ENCODE measurements at regions not wholly inside any gene's neighbourhood (a gene's known extent, or its start where the extent isn't known, plus 50 kb on each side); places are given as distances from the start of the nearest gene placed in this dataset.

- DNase-seq (ENCODE audit: low spot score): no peak
- in situ Hi-C loops (cut with MboI; ENCODE audit: low pct_unique_long_range_greater_than_20kb, low sequenced_read_pairs, unreplicated experiment): no loop called here
- TF ChIP-seq CTCF (IDR thresholded peaks at IDR 0.05; ENCODE audit: extremely low read depth, insufficient read depth, missing control alignments): no peak
Measured at GRCh38 chr5:25579111-25579510, 934.3 kb upstream of the CDH10 start.

GRCh38 chr5:25573691-25574090 is 928.9 kb upstream of the CDH10 start:
- DNase-seq (ENCODE audit: low spot score): no peak
- in situ Hi-C loops (cut with MboI; ENCODE audit: low pct_unique_long_range_greater_than_20kb, low sequenced_read_pairs, unreplicated experiment): no loop called here
- no peak for TF ChIP-seq CTCF (IDR thresholded peaks at IDR 0.05; ENCODE audit: extremely low read depth, insufficient read depth, missing control alignments)

GRCh38 chr5:25570067-25570583 is 925.3 kb upstream of the CDH10 start:
- no peak for TF ChIP-seq CTCF (IDR thresholded peaks at IDR 0.05; ENCODE audit: extremely low read depth, insufficient read depth, missing control alignments)
- no peak for DNase-seq (ENCODE audit: low spot score)
- in situ Hi-C loops (cut with MboI; ENCODE audit: low pct_unique_long_range_greater_than_20kb, low sequenced_read_pairs, unreplicated experiment): no loop called here

- in situ Hi-C loops (cut with MboI; ENCODE audit: low pct_unique_long_range_greater_than_20kb, low sequenced_read_pairs, unreplicated experiment): no loop called here
- TF ChIP-seq CTCF (IDR thresholded peaks at IDR 0.05; ENCODE audit: extremely low read depth, insufficient read depth, missing control alignments): no peak
- no peak for DNase-seq (ENCODE audit: low spot score)
Measured at GRCh38 chr5:25568989-25569625, 924.3 kb upstream of the CDH10 start.

- in situ Hi-C loops (cut with MboI; ENCODE audit: low pct_unique_long_range_greater_than_20kb, low sequenced_read_pairs, unreplicated experiment): no loop called here
- TF ChIP-seq CTCF (IDR thresholded peaks at IDR 0.05; ENCODE audit: extremely low read depth, insufficient read depth, missing control alignments): no peak
- no peak for DNase-seq (ENCODE audit: low spot score)
Measured at GRCh38 chr5:25568294-25568693, 923.5 kb upstream of the CDH10 start.

- in situ Hi-C loops (cut with MboI; ENCODE audit: low pct_unique_long_range_greater_than_20kb, low sequenced_read_pairs, unreplicated experiment): no loop called here
- TF ChIP-seq CTCF (IDR thresholded peaks at IDR 0.05; ENCODE audit: extremely low read depth, insufficient read depth, missing control alignments): no peak
- DNase-seq (ENCODE audit: low spot score): no peak
Measured at GRCh38 chr5:25567881-25568280, 923.1 kb upstream of the CDH10 start.

Data from GM13977 (cell line).